ENCODE measurements at regions not wholly inside any gene's neighbourhood (a gene's known extent, or its start where the extent isn't known, plus 50 kb on each side); places are given as distances from the start of the nearest gene placed in this dataset.
A peak's percentile ranks its signal among the peaks of the same experiment; 100 is the strongest.
"Not testable (repeated sequence)": the region's sequence is repeated elsewhere in the genome, so short reads cannot be mapped to it uniquely, and the experiment has no call there.

DNA sequence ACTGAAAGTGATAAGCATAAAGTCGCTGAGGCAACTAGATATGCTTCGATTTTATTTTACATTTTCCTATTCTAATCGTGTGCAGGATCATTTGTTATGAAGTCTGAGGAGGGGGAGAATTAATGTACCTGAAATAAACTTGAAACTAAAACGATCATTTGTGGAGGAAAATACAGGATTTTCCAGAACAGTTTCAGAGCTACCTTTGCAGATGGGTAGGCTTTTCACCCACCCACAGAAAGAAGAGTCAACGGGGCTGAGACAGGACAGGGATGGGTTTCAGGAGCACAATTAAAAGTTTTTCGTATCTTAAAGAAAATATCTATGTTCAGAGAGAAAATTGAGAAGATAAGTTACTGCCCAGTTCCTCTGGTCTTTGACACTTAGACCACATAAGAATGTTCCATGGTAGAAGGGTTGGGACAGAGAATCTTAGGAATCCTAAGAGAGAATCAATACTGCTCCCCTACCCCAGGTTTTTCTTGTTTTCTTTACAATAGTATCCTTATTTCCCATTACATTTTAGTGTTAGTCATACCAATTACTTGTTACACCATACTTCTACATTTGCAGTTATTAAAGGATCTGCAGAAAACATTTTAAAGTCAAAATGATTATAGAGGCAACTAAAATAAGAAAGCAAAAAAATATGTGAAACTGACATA lies 211.4 kb downstream of the DEPDC1B start:
- DNase-seq (ENCODE audit: low read depth) = no peak

DNA sequence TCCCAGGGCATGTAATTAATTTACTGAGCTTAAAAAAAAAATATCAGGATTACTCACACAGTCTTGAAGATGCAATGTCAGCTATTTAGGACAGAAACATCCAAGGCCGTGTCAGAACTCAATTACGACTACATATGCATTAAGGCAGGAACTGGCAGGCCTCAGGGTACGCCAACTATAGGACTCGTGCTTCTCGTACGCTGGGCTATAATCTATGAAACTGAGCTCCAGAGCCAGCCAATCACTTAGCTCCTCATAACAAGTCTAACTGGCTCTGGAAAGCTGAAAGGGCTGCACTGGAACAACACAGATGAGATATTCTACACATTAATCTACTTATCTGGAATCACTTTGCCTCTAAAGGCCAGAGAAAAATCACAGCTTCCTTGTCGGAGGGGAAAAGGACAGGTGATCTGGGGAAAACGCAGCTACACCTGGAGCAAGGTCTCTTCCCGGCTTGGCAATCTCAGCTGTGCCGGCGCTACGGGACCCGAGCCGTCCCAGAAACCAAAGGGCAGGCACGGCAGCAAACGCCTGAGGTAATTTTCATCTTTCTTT lies 212.0 kb downstream of the DEPDC1B start:
- no peak for DNase-seq (ENCODE audit: low read depth)

DNA sequence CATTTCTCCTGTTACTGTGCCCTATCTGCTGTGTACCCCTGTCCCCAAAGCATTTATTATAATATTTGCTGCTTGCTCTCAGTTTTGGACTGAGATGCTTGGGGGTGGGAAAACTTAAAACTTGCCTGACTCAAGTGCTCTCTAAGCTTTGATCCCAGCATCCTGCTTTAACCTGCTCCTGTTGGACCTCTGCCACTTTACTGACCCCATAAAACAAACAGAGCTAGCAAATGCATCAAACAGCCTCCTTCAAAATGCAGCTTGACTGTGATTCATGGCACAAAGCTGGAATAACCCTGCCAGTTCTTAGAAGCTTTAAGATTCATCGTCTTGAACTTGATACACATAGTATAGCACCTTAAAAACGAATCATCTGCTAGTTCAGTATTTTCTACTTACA lies 212.5 kb downstream of the DEPDC1B start:
- DNase-seq (ENCODE audit: low read depth) = no peak

DNA sequence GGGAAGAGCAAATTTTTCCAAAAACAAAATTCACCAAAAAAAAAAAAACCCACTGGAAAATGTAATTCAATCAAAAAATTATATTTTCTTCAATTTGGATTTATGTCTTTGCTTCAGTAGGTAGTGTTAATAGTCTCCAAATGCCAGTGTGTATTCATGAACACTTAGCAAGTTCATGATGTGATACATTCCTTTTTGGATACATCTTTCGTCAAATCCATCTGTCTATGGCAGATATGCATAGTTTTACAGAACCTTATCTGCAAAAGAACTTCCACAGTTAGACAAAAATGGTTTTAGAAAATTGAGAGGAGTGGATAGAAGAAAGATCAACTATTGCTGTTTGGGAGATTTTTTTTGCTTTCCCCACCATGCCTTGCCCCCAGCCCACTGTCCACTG lies 214.6 kb downstream of the DEPDC1B start:
- no peak for DNase-seq (ENCODE audit: low read depth)

DNA sequence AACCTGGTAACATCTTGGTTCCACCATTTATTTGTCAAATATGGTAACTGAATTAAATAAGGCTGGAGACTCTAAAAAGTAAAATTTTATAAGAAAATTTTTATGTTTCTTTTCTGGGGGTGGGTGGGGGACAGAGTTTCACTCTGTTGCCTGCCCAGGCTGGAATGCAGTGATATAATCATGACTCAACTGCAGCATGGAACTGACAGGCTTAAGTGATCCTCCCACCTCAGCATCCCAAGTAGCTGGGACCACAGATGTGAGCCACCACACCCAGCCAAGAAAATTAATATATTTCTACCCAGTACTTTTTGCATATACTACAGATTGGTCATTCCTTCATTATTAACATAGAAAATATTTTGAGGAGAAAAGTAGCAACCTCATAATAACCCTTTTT lies 216.9 kb downstream of the DEPDC1B start:
- peak; percentile 42 for DNase-seq (ENCODE audit: low read depth)

DNA sequence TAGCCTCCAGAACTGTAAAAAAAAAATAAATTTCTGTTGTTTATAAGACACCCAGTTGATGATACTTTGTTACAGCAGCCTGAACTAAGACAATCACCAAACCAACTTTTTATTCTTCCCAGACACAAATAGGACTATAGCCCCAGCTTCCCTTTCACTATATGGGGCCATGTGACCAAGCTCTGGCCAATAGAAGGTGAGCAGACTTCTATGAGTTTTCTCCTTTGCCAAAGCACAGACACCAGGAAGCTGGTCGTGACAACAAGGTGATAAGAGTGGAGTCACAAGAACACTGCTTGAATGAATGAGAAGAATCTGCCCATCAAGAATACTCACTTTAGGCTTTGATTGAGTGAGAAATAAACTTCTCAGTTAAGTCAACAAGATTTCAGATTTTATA lies 217.7 kb downstream of the DEPDC1B start:
- DNase-seq (ENCODE audit: low read depth) = no peak

DNA sequence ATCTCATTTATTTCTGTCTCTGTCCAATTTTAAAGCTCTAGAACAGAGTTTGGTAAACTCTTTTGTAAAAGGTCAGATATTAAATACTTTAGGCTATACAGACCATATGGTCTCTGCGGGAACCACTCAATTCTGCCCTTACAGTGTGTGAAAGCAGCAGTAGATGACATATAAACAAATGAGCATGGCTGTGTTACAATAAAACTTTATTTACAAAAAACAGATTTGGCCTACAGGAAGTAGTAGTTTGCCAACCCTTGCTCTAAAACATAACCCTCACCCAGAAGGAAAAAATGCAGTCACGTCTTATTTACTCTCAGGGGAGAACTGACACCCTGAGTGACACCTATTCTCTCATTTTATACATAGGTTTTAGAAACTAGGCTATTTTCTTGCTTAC lies 220.4 kb downstream of the DEPDC1B start:
- no peak for DNase-seq (ENCODE audit: low read depth)

DNA sequence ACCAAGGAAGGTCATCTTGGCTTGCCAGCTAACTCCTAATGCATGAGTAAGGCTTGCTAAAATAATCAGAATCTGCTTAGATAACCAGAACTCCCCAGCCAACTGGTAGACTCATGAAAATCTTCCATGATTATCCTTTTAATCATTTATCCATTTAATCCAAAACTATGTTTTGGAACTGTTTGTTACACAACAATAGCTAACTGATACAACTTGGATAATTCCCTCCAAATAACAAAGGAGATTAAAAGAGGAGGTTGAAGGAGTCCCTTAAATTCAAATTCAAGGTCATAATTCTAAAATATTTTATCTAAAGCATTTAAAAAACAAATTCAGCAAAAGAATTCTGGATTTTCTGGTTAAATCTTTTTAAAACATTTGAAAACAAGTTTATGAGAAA lies 222.1 kb downstream of the DEPDC1B start:
- DNase-seq (ENCODE audit: low read depth) = no peak

DNA sequence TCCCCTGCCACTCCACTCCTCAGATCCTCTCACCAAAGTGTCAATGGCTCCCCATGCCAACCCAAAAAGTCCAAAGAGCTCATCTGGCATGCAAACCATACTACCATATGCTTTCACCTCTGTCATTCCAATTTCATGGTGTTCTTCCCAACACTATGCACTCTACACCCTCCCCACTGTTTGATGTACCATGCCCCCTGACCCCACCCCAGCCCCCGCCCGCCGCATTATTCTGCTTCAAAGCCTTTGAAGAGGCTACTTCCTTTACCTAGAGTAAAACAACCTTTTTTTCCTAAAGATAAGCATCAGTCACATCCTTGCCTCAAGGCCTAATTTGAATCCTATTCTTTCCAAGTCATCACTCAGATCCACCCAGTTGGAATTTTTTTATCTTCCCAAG lies 226.3 kb downstream of the DEPDC1B start:
- DNase-seq (ENCODE audit: low read depth) = no peak

DNA sequence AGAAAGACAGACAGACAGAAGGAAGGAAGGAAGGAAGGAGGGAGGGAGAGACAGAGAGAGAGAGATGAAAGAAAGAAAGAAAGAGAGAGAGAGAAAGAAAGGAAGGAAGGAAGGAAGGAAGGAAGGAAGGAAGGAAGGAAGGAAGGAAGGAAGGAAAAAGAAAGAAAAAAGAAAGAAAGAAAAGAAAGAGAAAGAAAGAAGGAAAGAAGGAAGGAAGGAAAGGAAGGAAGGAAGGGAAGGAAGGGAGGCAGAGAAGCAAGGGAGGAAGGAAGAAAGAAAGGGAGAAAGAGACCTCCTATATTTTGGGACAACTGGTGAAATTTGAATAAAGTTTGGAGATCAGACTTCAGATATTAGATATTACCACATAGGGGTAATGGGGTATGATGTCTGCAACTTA lies 226.9 kb downstream of the DEPDC1B start:
- DNase-seq (ENCODE audit: low read depth) = not testable (repeated sequence)

DNA sequence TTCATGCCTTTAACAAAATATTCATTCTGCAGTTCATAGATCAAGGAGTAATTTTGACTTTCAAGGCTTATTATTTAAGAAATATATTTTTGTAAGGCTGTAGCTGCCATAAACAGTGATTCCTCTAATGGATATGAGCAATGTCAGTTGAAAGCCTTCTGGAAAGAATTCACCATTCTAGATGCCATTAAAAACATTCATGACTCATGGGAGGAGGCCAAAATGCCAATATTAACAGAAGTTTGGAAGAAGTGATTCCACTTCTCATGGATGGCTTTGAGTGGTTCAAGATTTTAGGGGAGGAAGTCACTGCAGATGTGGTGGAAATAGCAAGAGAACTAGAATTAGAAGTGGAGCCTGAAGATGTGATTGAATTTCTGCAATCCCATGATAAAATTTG lies 229.1 kb downstream of the DEPDC1B start:
- no peak for DNase-seq (ENCODE audit: low read depth)

DNA sequence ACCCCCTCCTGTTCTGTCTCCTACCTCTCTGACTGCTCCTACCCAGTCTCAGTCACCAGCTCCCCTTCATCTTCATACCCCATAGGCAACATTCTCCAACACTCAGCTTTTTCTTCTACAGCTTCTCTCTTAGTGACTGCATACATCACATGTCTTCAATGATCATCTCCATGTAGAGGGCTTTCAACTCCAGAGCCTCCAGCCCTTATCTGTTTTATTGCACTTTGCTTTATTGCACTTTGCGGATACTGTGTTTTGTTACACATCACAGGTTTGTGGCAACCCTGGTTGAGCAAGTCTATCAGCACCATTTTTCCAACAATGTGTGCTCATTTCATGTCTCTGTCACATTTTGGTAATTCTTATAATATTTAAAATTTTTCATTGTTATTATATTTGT lies 230.7 kb downstream of the DEPDC1B start:
- DNase-seq (ENCODE audit: low read depth) = no peak

DNA sequence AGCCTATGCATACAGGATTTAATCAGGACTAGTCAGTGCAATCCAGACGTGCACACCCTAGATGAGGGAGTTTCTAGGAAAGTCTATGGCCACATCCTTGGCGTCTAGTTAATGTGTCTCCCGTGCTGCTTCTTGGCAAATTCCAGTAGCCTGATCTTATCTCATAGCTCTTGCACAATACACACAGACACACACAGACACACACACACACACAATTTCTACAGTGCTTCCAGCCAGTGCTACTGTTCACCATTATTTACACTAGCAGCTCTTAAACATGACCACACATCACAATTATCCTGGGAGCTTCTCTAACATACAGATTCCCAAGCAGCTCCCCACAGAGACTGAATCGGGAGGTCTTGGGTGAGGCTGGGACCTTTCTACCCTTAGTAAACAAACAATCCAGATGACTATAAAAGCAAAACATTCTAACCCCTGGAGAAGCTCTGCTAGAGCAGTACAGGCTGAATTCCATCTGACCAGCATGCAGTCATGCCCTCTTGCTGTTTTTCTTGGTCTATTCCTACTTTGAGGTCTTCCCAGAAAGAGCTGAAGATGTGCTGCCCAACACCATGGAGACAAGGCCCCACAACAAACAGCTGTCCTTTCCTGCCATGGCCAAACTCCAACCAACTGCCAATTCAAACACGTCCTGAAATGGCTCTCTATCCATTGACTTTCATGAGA lies 236.6 kb downstream of the DEPDC1B start:
- no peak for DNase-seq (ENCODE audit: low read depth)

DNA sequence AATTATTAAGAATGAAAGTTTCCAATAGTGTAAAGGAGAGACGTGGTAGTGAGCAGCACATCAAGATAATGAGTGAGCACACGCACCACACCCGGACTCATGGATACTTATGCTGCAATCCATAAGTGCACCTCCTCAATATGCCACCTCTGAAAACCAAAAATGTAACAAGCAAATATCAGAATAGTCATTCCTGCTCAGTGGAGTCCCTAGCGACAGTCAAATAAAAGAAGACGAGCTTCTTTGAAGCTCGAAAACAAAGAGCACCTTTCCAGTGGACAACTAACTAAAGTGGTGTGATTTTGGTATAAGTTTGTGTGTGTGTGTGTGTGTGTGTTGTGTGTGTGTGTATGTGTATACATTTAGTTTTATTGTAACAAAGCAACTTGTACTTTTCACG lies 241.3 kb downstream of the DEPDC1B start:
- no peak for DNase-seq (ENCODE audit: low read depth)

DNA sequence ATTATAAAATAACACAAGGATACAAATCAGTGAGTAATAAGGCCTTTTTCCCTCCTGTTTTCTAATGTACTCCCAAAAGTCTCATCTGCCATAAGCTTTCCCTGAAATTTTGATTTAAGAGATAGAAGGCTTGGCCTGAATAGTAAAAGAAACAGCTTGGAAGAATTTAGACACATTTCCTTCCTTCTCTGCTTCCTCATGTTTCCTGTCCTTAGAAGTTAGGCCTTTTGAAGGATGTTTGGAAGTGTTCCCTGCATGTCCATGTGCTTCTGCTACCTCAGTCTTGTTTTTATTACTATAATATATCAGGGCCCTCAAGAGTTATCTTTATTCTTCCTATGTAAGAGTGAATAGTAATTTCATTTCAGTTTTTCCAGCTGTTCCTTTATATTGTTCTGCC lies 242.7 kb downstream of the DEPDC1B start:
- no peak for DNase-seq (ENCODE audit: low read depth)

DNA sequence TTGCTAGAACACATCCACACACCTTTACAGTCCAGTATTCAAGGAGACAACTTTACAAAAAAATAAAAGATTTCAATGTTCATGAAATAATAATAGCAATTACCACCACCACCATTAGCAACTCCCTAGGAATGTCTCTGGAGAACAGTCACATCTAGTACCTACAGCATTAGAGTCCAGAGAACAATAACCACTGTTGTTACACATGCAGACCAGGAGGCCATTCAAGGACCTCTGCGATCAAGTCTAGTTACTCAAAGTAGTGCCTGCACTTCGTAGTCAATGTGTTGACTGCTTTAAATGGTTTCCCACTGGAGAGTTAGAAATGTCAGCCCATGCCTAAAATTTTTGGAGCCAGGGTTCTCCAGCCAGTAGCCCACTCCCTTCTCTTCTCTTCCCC lies 244.4 kb downstream of the DEPDC1B start:
- DNase-seq (ENCODE audit: low read depth) = no peak

DNA sequence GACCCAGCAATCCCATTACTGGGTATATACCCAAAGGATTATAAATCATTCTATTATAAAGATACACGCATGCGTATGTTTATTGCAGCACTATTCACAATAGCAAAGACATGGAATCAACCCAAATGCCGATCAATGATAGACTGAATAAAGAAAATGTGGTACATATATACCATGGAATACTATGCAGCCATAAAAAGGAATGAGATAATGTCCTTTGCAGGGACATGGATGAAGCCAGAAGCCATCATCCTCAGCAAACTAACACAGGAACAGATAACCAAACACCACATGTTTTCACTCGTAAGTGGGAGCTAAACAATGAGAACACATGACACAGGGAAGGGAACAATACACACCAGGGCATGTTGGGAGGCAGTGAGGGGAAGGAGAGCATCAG lies 245.7 kb downstream of the DEPDC1B start:
- not testable (repeated sequence) for DNase-seq (ENCODE audit: low read depth)

DNA sequence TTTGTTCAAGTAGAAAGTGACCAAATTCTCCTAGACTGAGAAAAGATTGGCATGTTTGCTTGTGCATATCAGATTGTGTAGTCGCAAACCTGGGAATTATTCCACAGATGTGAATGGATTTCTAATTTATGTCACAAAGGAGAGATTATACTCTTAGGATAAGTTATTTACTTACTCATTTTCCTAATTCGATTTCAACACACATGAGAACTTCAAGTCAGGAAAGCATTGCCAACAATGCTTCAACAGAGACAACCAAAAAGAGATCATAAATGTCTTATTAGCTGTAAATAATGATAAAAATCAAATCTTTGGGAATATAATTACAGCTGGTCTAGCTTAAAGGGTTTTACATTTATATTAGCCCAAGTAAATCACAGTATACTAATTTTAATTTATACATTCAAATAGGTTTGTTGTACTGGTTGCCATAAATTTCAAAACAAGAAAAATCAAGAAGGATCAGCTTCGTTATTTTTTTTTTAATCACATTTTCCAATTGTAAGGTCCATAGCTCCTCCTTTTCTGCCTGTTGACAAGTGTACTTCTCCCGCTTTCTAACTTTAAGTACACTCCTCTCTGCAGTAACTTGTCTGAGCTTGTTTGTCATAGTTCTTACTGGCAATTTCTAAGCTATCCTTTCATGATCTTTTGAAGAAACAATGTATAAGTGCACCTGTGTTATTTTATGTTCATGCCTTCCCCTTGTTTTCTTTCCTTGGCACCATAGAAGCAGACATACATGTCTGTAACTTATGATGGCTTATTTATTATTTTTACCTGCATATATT lies 246.6 kb downstream of the DEPDC1B start:
- no peak for DNase-seq (ENCODE audit: low read depth)

DNA sequence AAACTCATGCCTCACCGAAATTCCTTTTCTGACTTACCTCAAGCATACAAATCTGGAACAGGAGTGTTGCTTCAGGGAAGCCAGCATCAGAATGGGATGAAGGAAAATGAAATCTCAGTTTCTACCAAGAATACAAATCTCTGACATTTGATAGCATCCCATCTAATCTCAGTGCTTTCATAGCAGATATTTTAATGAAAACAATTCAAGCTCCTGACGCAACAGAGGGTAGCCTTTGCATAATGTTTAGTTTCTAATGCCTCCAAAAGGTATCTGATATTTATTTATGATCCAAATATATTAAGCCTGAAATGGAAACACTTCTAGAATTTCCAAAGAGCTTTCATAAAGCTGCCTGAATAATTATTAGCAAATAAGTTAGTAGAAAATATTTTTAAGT lies 251.4 kb downstream of the DEPDC1B start:
- DNase-seq (ENCODE audit: low read depth) = no peak

DNA sequence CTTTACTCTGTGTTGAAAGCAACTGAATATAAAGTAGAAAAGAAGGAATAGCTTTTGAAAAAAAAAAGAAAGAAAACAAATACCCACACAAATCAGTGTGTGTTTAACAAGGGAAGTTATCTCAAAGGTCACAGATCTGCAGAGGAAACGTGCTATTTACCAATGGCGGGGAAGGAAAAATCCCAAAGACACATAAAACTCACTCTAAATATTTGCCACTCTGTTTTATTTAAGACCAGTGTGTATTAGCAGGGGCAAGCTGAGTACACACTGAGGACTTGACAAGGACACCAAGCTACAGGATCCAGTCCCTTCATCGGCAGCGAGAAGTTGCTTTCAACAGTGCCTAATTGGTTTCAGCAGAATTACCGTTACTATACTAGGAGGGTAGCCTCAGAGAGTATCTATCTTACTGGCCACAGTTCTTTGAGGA lies 252.5 kb downstream of the DEPDC1B start:
- DNase-seq (ENCODE audit: low read depth) = no peak

DNA sequence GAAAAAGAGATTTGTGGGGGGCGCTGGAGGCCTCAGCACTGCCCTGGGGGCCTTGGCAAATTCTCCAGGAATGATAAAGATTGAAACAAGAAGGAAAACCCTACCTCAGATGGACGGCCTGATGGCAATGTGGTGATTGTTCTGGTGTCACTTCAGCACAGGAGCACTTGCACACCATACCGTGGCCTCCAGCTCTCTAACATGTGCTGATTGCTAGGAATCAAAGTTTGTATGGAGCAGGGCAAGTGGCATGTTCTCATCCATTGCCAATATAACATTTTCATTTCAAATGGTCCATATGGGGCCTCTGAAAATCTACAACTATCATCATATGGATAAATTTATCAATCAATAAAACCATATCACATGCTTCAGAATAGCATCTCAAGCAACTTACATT lies 253.0 kb downstream of the DEPDC1B start:
- no peak for DNase-seq (ENCODE audit: low read depth)

DNA sequence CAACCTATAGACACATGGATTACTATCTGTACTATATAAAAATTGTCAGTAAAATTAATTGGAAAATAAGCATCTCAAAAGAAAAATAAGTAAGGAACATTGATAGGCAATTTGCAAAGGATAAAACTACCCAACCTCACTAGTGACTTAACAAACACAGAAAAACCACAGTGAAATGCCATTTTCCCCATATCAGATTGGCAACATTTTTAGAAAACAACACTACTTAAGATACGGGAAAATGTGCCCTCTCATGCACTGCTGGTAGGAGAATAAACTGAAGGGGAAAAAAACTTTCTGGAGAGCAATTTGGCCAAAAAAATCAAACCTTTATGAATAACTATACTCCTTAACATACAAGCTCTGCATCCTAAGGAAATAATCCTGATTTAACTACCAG lies 254.0 kb downstream of the DEPDC1B start:
- DNase-seq (ENCODE audit: low read depth) = no peak

DNA sequence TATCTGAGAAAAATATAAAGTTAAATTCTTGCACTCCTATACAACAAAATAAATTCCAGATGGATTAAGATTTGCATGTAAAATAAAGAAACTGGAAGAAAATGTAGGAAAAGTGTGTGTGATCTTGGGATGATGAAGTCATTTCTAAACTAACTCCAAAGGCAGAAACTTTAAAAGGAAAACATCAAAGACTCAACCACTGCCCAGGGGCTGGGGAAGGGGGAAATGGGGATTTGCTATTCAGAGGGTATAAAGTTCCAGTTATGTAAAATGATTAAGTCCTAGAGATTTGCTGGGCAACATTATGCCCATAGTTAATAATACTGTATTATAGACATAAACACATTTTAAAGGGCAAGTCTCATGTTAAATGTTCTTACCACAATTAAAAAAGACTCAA lies 254.5 kb downstream of the DEPDC1B start:
- no peak for DNase-seq (ENCODE audit: low read depth)

Measured in HS-5 (cell line).